B cell (primary cell): ENCODE measurements at regions not wholly inside any gene's neighbourhood (a gene's known extent, or its start where the extent isn't known, plus 50 kb on each side); places are given as distances from the start of the nearest gene placed in this dataset.

ENCODE experiments used
- CTCF ChIP-seq: fragments of 200-600 bp; IDR thresholded peaks from one replicate; pipeline ENCODE4 v1.8.0; 2022; ENCODE audit warnings: antibody characterized with exemption, mild to moderate bottlenecking
- EZH2 ChIP-seq: IDR thresholded peaks from 2 replicates; pipeline ENCODE4 v1.6.1; 2012; ENCODE audit warnings: borderline replicate concordance, low read depth, mild to moderate bottlenecking, moderate library complexity, low read length; ENCODE audit not compliant: insufficient read depth, poor library complexity, severe bottlenecking

GRCh38 chr12:93205361-93205760 lies 172.4 kb upstream of the NUDT4 start:
- TF ChIP-seq CTCF, result no peak
- no peak for TF ChIP-seq EZH2
